ENCODE measurements at regions not wholly inside any gene's neighbourhood (a gene's known extent, or its start where the extent isn't known, plus 50 kb on each side); places are given as distances from the start of the nearest gene placed in this dataset.

- no peak for TF ChIP-seq CTCF (IDR thresholded peaks at IDR 0.05 in 4 of 5, conservative IDR thresholded peaks at IDR 0.05 in 1 of 5)
- TF ChIP-seq POLR2A (IDR thresholded peaks at IDR 0.05) = no peak
These were observed 87.6 kb upstream of the DISP3 start for GRCh38 chr1:11391327-11391726.
